GM18861 (cell line): ENCODE measurements at regions not wholly inside any gene's neighbourhood (a gene's known extent, or its start where the extent isn't known, plus 50 kb on each side); places are given as distances from the start of the nearest gene placed in this dataset.
A peak's percentile ranks its signal among the peaks of the same experiment; 100 is the strongest.
"Not testable (repeated sequence)": the region's sequence is repeated elsewhere in the genome, so short reads cannot be mapped to it uniquely, and the experiment has no call there.

Experiments
- ATAC-seq: cut with Tn5 transposase; IDR thresholded peaks from one replicate; pipeline ENCODE4 v1.9.1; 2021; ENCODE audit not compliant: unreplicated experiment

- peak; percentile 70 for ATAC-seq
Observed at GRCh38 chrX:65451663-65452062, 82.9 kb downstream of the LAS1L start.

- ATAC-seq = no peak
Observed at GRCh38 chrX:65420154-65420553, 114.4 kb downstream of the LAS1L start.

- ATAC-seq = not testable (repeated sequence)
Observed at GRCh38 chrX:65407662-65408061, 126.9 kb downstream of the LAS1L start.

- ATAC-seq = no peak
Observed at GRCh38 chrX:65407157-65407626, 127.4 kb downstream of the LAS1L start.

GRCh38 chrX:65406532-65406931, 128.1 kb downstream of the LAS1L start:
- ATAC-seq = no peak

GRCh38 chrX:65392284-65392683, 142.3 kb downstream of the LAS1L start:
- no peak for ATAC-seq

GRCh38 chrX:65389120-65389519, 145.5 kb downstream of the LAS1L start:
- not testable (repeated sequence) for ATAC-seq
